ENCODE measurements at regions not wholly inside any gene's neighbourhood (a gene's known extent, or its start where the extent isn't known, plus 50 kb on each side); places are given as distances from the start of the nearest gene placed in this dataset.

- Histone ChIP-seq H3K27ac (peak overlapping the region; percentile 91), H3K36me3 (ENCODE audit: insufficient read depth, low read length) (no peaks in the 10 kb centered on the region), H3K9ac (ENCODE audit: insufficient read length) (peak overlapping the region; percentile 24), H3K4me3 (peak overlapping the region; percentile 36), H3K9me3 (ENCODE audit: low read depth, low read length) (no peaks in the 10 kb centered on the region)
- TF ChIP-seq FOXP2 (optimal IDR thresholded peaks at IDR 0.05; ENCODE audit: control extremely low read depth, extremely low read length, insufficient read depth): no peak
- TF ChIP-seq EZH2 (IDR thresholded peaks at IDR 0.05): no peak
- no peak for TF ChIP-seq POLR2AphosphoS5 (IDR thresholded peaks at IDR 0.05; ENCODE audit: borderline replicate concordance, low read depth, low read length)
- DNase-seq (ENCODE audit: low read depth, low spot score): no peak
These were observed 122.5 kb upstream of the BMP2 start for GRCh38 chr20:6644813-6645628.

GRCh38 chr20:6641012-6641411 lies 126.5 kb upstream of the BMP2 start:
- Histone ChIP-seq H3K36me3 (ENCODE audit: insufficient read depth, low read length) (no peaks in the 10 kb centered on the region), H3K4me3 (no peak overlapping the region), H3K9ac (ENCODE audit: insufficient read length) (no peak overlapping the region), H3K9me3 (ENCODE audit: low read depth, low read length) (no peaks in the 10 kb centered on the region), H3K27ac (no peak overlapping the region)
- TF ChIP-seq POLR2AphosphoS5 (IDR thresholded peaks at IDR 0.05; ENCODE audit: borderline replicate concordance, low read depth, low read length) (no peak), EZH2 (IDR thresholded peaks at IDR 0.05) (no peak), FOXP2 (optimal IDR thresholded peaks at IDR 0.05; ENCODE audit: control extremely low read depth, extremely low read length, insufficient read depth) (no peak)
- DNase-seq (ENCODE audit: low read depth, low spot score): no peak

GRCh38 chr20:6637160-6637579 lies 130.3 kb upstream of the BMP2 start:
- H3K27ac ChIP-seq: peak overlapping the region; percentile 96; the same call in 1 of the 2 replicates
- no peak for DNase-seq (ENCODE audit: low read depth, low spot score)

GRCh38 chr20:6636209-6637159 lies 131.0 kb upstream of the BMP2 start:
- DNase-seq (ENCODE audit: low read depth, low spot score): peak; percentile 74
- H3K36me3 ChIP-seq (ENCODE audit: insufficient read depth, low read length): no peaks in the 10 kb centered on the region
- H3K9me3 ChIP-seq (ENCODE audit: low read depth, low read length): no peaks in the 10 kb centered on the region
- peak overlapping the region; percentile 60 for H3K9ac ChIP-seq (ENCODE audit: insufficient read length)
- peak overlapping the region; percentile 96 for H3K27ac ChIP-seq
- TF ChIP-seq FOXP2 (optimal IDR thresholded peaks at IDR 0.05; ENCODE audit: control extremely low read depth, extremely low read length, insufficient read depth): no peak
- no peak for TF ChIP-seq POLR2AphosphoS5 (IDR thresholded peaks at IDR 0.05; ENCODE audit: borderline replicate concordance, low read depth, low read length)
- TF ChIP-seq EZH2 (IDR thresholded peaks at IDR 0.05): no peak
- H3K4me3 ChIP-seq: peak overlapping the region; percentile 39

More at GRCh38 chr20:6637160-6637579, 130.3 kb upstream of the BMP2 start:
- Histone ChIP-seq H3K9ac (ENCODE audit: insufficient read length) (peak overlapping the region; percentile 60), H3K9me3 (ENCODE audit: low read depth, low read length) (no peaks in the 10 kb centered on the region), H3K4me3 (no peak overlapping the region), H3K36me3 (ENCODE audit: insufficient read depth, low read length) (no peaks in the 10 kb centered on the region)
- TF ChIP-seq POLR2AphosphoS5 (IDR thresholded peaks at IDR 0.05; ENCODE audit: borderline replicate concordance, low read depth, low read length) (no peak), EZH2 (IDR thresholded peaks at IDR 0.05) (no peak), FOXP2 (optimal IDR thresholded peaks at IDR 0.05; ENCODE audit: control extremely low read depth, extremely low read length, insufficient read depth) (no peak)

- peak; percentile 83 for DNase-seq (ENCODE audit: low read depth, low spot score)
- Histone ChIP-seq H3K4me3 (peak overlapping the region; percentile 39), H3K9me3 (ENCODE audit: low read depth, low read length) (no peaks in the 10 kb centered on the region), H3K36me3 (ENCODE audit: insufficient read depth, low read length) (no peaks in the 10 kb centered on the region), H3K9ac (ENCODE audit: insufficient read length) (peak overlapping the region; percentile 58), H3K27ac (peak overlapping the region; percentile 96)
- TF ChIP-seq EZH2 (IDR thresholded peaks at IDR 0.05) (no peak), FOXP2 (optimal IDR thresholded peaks at IDR 0.05; ENCODE audit: control extremely low read depth, extremely low read length, insufficient read depth) (no peak), POLR2AphosphoS5 (IDR thresholded peaks at IDR 0.05; ENCODE audit: borderline replicate concordance, low read depth, low read length) (no peak)
These were observed 132.3 kb upstream of the BMP2 start for GRCh38 chr20:6635034-6635736.

GRCh38 chr20:6632187-6632586 lies 135.3 kb upstream of the BMP2 start:
- peak overlapping the region; percentile 65 for H3K27ac ChIP-seq
- DNase-seq (ENCODE audit: low read depth, low spot score): peak; percentile 89
- TF ChIP-seq POLR2AphosphoS5 (IDR thresholded peaks at IDR 0.05; ENCODE audit: borderline replicate concordance, low read depth, low read length): peak; percentile 51; the same call in 1 of the 2 replicates
- no peak for TF ChIP-seq FOXP2 (optimal IDR thresholded peaks at IDR 0.05; ENCODE audit: control extremely low read depth, extremely low read length, insufficient read depth)

GRCh38 chr20:6630514-6630913 lies 137.0 kb upstream of the BMP2 start:
- no peak overlapping the region for H3K9ac ChIP-seq (ENCODE audit: insufficient read length)
- no peaks in the 10 kb centered on the region for H3K36me3 ChIP-seq (ENCODE audit: insufficient read depth, low read length)
- DNase-seq (ENCODE audit: low read depth, low spot score): no peak
- no peaks in the 10 kb centered on the region for H3K9me3 ChIP-seq (ENCODE audit: low read depth, low read length)
- peak overlapping the region; percentile 65 for H3K27ac ChIP-seq
- TF ChIP-seq FOXP2 (optimal IDR thresholded peaks at IDR 0.05; ENCODE audit: control extremely low read depth, extremely low read length, insufficient read depth): no peak
- no peak for TF ChIP-seq POLR2AphosphoS5 (IDR thresholded peaks at IDR 0.05; ENCODE audit: borderline replicate concordance, low read depth, low read length)
- no peak overlapping the region for H3K4me3 ChIP-seq

More at GRCh38 chr20:6632187-6632586, 135.3 kb upstream of the BMP2 start:
- Histone ChIP-seq H3K4me3 (no peak overlapping the region), H3K9ac (ENCODE audit: insufficient read length) (no peak overlapping the region), H3K9me3 (ENCODE audit: low read depth, low read length) (no peaks in the 10 kb centered on the region), H3K36me3 (ENCODE audit: insufficient read depth, low read length) (no peaks in the 10 kb centered on the region)
